Gastroesophageal sphincter (tissue), 3 donors: ENCODE measurements at regions not wholly inside any gene's neighbourhood (a gene's known extent, or its start where the extent isn't known, plus 50 kb on each side); places are given as distances from the start of the nearest gene placed in this dataset.

Source experiments
- EP300 ChIP-seq: sonication (generic); formaldehyde crosslinking; IDR thresholded peaks from one replicate; pipeline ENCODE4 v1.6.1; 2017; ENCODE audit warnings: antibody characterized with exemption, mild to moderate bottlenecking
- POLR2A ChIP-seq, 2 donors: fragments of 450-650 bp; IDR thresholded peaks; one replicate each; pipeline ENCODE4 v1.6.1; 2017; ENCODE audit warnings: antibody characterized with exemption in 2 of 2, mild to moderate bottlenecking in 2 of 2, moderate library complexity in 1 of 2
- POLR2AphosphoS5 ChIP-seq: sonication (generic); formaldehyde crosslinking; IDR thresholded peaks from one replicate; pipeline ENCODE4 v1.6.1; 2017; ENCODE audit warnings: antibody characterized with exemption
- TF ChIP-seq, protein P1 (sequence below), 4 experiments: fragments of 200-600 bp in 2 of 4; fragments of 450-650 bp in 2 of 4; sonication (generic) in 1 of 4; IDR thresholded peaks; one replicate each; pipeline ENCODE4 v1.5.1; 2017 to 2019; ENCODE audit warnings: antibody characterized with exemption in 4 of 4, mild to moderate bottlenecking in 2 of 4, moderate library complexity in 2 of 4

DNA sequence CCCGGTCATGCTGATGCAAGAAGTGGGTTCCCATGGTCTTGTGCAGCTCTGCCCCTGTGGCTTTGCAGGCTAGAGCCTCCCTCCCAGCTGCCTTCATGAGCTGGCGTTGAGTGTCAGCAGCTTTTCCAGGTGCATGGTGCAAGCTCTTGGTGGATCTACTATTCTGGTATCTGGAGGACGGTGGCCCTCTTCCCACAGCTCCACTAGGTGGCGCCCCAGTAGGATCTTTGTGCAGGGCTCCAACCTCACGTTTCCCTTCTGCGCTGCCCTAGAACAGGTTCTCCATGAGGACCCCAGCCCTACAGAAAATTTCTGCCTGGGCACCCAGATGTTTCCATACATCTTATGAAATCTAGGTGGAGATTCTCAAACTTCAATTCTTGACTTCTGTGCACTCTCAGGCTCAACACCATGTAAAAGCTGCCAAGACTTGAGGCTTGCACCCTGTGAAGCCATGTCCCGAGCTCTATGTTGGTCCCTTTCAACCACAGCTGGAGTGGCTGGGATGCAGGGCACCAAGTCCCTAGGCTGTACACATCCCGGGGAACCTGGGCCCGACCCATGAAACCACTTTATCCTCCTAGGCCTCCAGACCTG is 238.4 kb upstream of the MDFIC2 start:
- TF ChIP-seq, protein P1, sequence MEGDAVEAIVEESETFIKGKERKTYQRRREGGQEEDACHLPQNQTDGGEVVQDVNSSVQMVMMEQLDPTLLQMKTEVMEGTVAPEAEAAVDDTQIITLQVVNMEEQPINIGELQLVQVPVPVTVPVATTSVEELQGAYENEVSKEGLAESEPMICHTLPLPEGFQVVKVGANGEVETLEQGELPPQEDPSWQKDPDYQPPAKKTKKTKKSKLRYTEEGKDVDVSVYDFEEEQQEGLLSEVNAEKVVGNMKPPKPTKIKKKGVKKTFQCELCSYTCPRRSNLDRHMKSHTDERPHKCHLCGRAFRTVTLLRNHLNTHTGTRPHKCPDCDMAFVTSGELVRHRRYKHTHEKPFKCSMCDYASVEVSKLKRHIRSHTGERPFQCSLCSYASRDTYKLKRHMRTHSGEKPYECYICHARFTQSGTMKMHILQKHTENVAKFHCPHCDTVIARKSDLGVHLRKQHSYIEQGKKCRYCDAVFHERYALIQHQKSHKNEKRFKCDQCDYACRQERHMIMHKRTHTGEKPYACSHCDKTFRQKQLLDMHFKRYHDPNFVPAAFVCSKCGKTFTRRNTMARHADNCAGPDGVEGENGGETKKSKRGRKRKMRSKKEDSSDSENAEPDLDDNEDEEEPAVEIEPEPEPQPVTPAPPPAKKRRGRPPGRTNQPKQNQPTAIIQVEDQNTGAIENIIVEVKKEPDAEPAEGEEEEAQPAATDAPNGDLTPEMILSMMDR (IDR thresholded peaks at IDR 0.05): peak; percentile 21 to 66 (median 34)
- TF ChIP-seq EP300: no peak
- TF ChIP-seq POLR2A (IDR thresholded peaks at IDR 0.05): no peak
- TF ChIP-seq POLR2AphosphoS5: no peak
